Upper lobe of left lung (tissue), 4 donors: ENCODE measurements at regions not wholly inside any gene's neighbourhood (a gene's known extent, or its start where the extent isn't known, plus 50 kb on each side); places are given as distances from the start of the nearest gene placed in this dataset.

Source experiments
- POLR2AphosphoS5 ChIP-seq, 2 donors: sonication (generic); formaldehyde crosslinking; IDR thresholded peaks; one replicate each; pipeline ENCODE4 v1.5.1; 2017; ENCODE audit warnings: antibody characterized with exemption in 2 of 2
- TF ChIP-seq, protein P1 (sequence below), 6 experiments: fragments of 450-650 bp in 4 of 6; fragments of 200-600 bp in 2 of 6; sonication (generic) in 2 of 6; IDR thresholded peaks; one replicate each; pipeline ENCODE4 v1.5.1; 2016 to 2019; ENCODE audit warnings: antibody characterized with exemption in 6 of 6

DNA sequence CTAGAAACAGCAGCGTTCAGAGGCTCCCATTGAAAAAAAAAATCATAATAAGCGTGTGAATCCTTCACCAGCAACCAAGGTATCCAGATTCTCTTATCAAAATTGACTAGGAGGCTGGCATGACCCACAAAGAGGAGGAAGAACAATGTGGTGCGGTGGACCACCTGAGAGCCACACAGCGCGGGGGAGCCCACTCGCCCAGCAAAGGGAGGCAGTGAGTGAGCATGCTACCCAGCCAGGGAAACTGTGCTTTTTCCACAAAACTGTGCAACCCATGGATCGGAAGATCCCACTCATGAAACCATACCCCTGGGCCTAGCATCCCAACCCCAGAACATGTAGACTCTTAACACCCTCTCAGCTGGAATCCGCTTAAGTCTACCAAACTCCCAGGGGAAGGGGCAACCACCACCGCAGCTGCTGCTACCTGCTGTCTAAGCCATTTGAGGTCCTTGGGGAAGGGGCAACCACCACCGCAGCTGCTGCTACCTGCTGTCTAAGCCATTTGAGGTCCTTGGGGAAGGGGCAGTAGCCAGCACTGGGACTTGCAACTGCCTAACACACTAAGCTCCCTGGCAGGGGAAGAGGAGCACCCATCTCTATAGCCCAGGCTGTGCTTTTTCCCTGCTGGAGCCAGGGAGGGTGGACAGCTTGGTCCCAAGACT lies 102.8 kb upstream of the CLDN18 start:
- TF ChIP-seq POLR2AphosphoS5 (IDR thresholded peaks at IDR 0.05) = no peak
- TF ChIP-seq, protein P1, sequence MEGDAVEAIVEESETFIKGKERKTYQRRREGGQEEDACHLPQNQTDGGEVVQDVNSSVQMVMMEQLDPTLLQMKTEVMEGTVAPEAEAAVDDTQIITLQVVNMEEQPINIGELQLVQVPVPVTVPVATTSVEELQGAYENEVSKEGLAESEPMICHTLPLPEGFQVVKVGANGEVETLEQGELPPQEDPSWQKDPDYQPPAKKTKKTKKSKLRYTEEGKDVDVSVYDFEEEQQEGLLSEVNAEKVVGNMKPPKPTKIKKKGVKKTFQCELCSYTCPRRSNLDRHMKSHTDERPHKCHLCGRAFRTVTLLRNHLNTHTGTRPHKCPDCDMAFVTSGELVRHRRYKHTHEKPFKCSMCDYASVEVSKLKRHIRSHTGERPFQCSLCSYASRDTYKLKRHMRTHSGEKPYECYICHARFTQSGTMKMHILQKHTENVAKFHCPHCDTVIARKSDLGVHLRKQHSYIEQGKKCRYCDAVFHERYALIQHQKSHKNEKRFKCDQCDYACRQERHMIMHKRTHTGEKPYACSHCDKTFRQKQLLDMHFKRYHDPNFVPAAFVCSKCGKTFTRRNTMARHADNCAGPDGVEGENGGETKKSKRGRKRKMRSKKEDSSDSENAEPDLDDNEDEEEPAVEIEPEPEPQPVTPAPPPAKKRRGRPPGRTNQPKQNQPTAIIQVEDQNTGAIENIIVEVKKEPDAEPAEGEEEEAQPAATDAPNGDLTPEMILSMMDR (IDR thresholded peaks at IDR 0.05) = no peak
